ENCODE measurements at regions not wholly inside any gene's neighbourhood (a gene's known extent, or its start where the extent isn't known, plus 50 kb on each side); places are given as distances from the start of the nearest gene placed in this dataset.

DNA sequence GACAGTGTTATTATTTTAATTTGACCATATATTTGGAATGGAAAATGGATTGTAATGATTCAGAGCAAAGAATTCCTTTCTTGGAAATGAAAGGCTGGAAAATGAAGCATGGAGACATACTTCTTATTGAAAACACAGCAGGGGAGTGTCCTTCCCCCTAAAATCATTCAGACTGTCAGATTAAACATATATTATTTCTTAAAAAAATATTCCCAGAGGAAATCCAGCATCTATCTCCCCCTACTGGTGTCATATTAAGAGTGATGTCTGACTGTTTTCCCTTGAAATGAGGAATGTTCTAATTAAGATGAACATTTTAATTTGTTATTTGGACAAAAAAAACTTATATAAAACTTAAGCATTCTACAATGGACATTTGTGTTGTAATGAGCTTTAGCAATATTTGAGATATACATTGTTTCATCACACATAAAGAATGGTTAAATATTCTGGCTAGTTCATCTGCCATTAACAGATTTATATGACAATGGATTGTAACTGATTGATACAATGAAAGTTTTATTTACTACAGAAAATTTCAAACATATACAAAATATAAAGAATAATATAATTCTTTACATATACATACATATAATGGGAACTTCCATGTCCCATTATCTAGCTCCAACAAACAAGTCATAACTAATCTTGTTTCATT, 264.6 kb downstream of the SPRY1 start:
- TF ChIP-seq, protein P1, sequence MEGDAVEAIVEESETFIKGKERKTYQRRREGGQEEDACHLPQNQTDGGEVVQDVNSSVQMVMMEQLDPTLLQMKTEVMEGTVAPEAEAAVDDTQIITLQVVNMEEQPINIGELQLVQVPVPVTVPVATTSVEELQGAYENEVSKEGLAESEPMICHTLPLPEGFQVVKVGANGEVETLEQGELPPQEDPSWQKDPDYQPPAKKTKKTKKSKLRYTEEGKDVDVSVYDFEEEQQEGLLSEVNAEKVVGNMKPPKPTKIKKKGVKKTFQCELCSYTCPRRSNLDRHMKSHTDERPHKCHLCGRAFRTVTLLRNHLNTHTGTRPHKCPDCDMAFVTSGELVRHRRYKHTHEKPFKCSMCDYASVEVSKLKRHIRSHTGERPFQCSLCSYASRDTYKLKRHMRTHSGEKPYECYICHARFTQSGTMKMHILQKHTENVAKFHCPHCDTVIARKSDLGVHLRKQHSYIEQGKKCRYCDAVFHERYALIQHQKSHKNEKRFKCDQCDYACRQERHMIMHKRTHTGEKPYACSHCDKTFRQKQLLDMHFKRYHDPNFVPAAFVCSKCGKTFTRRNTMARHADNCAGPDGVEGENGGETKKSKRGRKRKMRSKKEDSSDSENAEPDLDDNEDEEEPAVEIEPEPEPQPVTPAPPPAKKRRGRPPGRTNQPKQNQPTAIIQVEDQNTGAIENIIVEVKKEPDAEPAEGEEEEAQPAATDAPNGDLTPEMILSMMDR (IDR thresholded peaks at IDR 0.05), result peak; percentile 64
- Histone ChIP-seq H3K36me3 (ENCODE audit: insufficient read depth in 1 of 2, low read depth in 1 of 2) (no peaks in the 10 kb centered on the region), H3K27ac (no peak overlapping the region), H3K9me3 (no peaks in the 10 kb centered on the region), H3K4me1 (peaks cover 6% of the 10 kb centered on the region), H3K4me3 (no peak overlapping the region), H3K27me3 (ENCODE audit: insufficient read depth in 3 of 3, low read length in 2 of 3) (no peaks in the 10 kb centered on the region)
- ATAC-seq (peak in 1 of 4 donors; percentile 56), DNase-seq (no peak)
- intact Hi-C loops (cut with DNase I), result loop anchor here in 1 of 2 donors (10.0 kb wide), 1 partner anchor 454 kb away; no protein-coding TSS in a partner anchor

- Histone ChIP-seq H3K9me3 (no peaks in the 10 kb centered on the region), H3K4me3 (no peak overlapping the region), H3K36me3 (ENCODE audit: insufficient read depth in 1 of 2, low read depth in 1 of 2) (no peaks in the 10 kb centered on the region), H3K4me1 (peaks cover 6% of the 10 kb centered on the region), H3K27ac (no peak overlapping the region), H3K27me3 (ENCODE audit: insufficient read depth in 3 of 3, low read length in 2 of 3) (no peaks in the 10 kb centered on the region)
- ATAC-seq, result peak; percentile 34 to 74 (median 64)
- intact Hi-C loops (cut with DNase I), result loop anchor here in 1 of 2 donors (10.0 kb wide), 1 partner anchor 452 kb away; no protein-coding TSS in a partner anchor
- TF ChIP-seq, protein P1 (IDR thresholded peaks at IDR 0.05), result no peak
- DNase-seq, result no peak
Measured at GRCh38 chr4:123662827-123663226, 266.2 kb downstream of the SPRY1 start.

DNA sequence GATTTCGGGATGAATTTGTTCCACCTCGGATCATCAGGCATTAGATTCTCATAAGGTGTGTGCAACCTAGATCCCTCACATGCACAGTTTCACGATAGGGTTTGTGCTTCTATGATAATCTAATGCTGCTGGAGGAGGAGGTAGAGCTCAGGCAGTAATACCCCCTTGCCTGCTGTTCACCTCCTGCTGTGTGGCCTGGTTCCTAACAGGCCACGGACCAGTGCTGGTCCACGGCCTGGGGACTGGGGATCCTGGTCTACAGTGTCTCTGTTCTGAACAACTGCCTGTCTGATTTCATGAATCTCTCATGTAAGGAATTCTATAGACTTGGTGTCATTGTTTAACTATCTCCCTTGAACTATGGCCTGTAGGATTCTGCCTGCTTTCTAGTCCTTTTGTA, 269.9 kb downstream of the SPRY1 start:
- Histone ChIP-seq H3K27me3 (ENCODE audit: insufficient read depth in 3 of 3, low read length in 2 of 3) (no peaks in the 10 kb centered on the region), H3K27ac (no peak overlapping the region), H3K4me1 (peaks cover 6% of the 10 kb centered on the region), H3K4me3 (no peak overlapping the region), H3K9me3 (no peaks in the 10 kb centered on the region), H3K36me3 (ENCODE audit: insufficient read depth in 1 of 2, low read depth in 1 of 2) (no peaks in the 10 kb centered on the region)
- 94 to 97% (median 96%) methylated on average over 5 of the region's 5 CpGs for WGBS, 3 donors
- TF ChIP-seq, protein P1 (IDR thresholded peaks at IDR 0.05), result no peak
- intact Hi-C loops (cut with DNase I), result loop anchor here in 1 of 2 donors (10.0 kb wide), 1 partner anchor 448 kb away; no protein-coding TSS in a partner anchor
- no peak for DNase-seq
- no peak for ATAC-seq

DNA sequence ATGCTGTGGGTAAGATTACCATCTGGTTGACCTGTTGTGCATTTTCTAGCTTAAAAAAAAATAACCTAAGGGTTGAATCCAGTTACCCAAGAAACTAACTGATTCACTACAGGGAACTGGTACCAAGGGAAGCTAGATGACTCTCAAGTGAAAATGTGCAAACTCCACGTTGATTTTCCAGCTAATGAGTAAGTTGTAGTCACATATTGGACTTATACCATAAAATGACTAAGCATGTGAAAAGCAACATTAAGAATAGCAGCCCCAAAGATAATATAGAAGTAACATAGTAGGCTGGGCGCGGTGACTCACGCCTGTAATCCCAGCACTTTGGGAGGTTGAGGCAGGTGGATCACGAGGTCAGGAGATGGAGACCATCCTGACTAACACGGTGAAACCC, 270.9 kb downstream of the SPRY1 start:
- DNase-seq, result no peak
- intact Hi-C loops (cut with DNase I), result loop anchor here in 1 of 2 donors (10.0 kb wide), 1 partner anchor 447 kb away; no protein-coding TSS in a partner anchor
- no peak for ATAC-seq
- no peak overlapping the region for H3K27ac ChIP-seq
- H3K4me3 ChIP-seq, result no peak overlapping the region
- TF ChIP-seq, protein P1 (IDR thresholded peaks at IDR 0.05), result no peak
- no peaks in the 10 kb centered on the region for H3K36me3 ChIP-seq (ENCODE audit: insufficient read depth in 1 of 2, low read depth in 1 of 2)
- H3K4me1 ChIP-seq, result peaks cover 6% of the 10 kb centered on the region
- 92 to 94% (median 94%) methylated on average over 6 of the region's 6 CpGs for WGBS, 3 donors
- no peaks in the 10 kb centered on the region for H3K27me3 ChIP-seq (ENCODE audit: insufficient read depth in 3 of 3, low read length in 2 of 3)
- no peaks in the 10 kb centered on the region for H3K9me3 ChIP-seq

GRCh38 chr4:123667991-123668390, 271.4 kb downstream of the SPRY1 start:
- Histone ChIP-seq H3K4me1 (peaks cover 3% of the 10 kb centered on the region), H3K36me3 (ENCODE audit: insufficient read depth in 1 of 2, low read depth in 1 of 2) (no peaks in the 10 kb centered on the region), H3K27me3 (ENCODE audit: insufficient read depth in 3 of 3, low read length in 2 of 3) (no peaks in the 10 kb centered on the region), H3K27ac (no peak overlapping the region), H3K4me3 (no peak overlapping the region), H3K9me3 (no peaks in the 10 kb centered on the region)
- no peak for ATAC-seq
- DNase-seq, result no peak
- 95 to 98% (median 97%) methylated on average over 2 of the region's 2 CpGs for WGBS, 3 donors
- TF ChIP-seq, protein P1 (IDR thresholded peaks at IDR 0.05), result no peak
- intact Hi-C loops (cut with DNase I), result loop anchor here in 1 of 2 donors (10.0 kb wide), 1 partner anchor 447 kb away; no protein-coding TSS in a partner anchor

Data from psoas muscle (tissue), 7 donors.